Right lobe of liver (tissue), 6 donors: ENCODE measurements at regions not wholly inside any gene's neighbourhood (a gene's known extent, or its start where the extent isn't known, plus 50 kb on each side); places are given as distances from the start of the nearest gene placed in this dataset.

Experiments
- ATAC-seq, 4 donors: fragments of 200-7000 bp; cut with Tn5 transposase; one replicate each; pipeline ENCODE4 v1.9.1; 2020; ENCODE audit warnings: mild to moderate bottlenecking in 4 of 4, moderate library complexity in 4 of 4
- DNase-seq, 3 donors: peaks; one replicate each; pipeline ENCODE4 v3.0.0-alpha.2; 2020
- H3K27ac ChIP-seq, 3 donors: fragments of 200-600 bp; one replicate each; pipeline ENCODE4 v1.8.0; 2022
- H3K27me3 ChIP-seq, 2 donors: fragments of 200-600 bp; one replicate each; pipeline ENCODE4 v1.8.0; 2022
- H3K36me3 ChIP-seq, 4 donors: fragments of 200-600 bp; sonication (generic) in 1 of 4; one replicate each; pipeline versions ENCODE4 v1.5.1 to v1.8.0; 2017 to 2022; ENCODE audit warnings: control low read depth in 1 of 4
- H3K4me1 ChIP-seq, 4 donors: fragments of 200-600 bp; sonication (generic) in 1 of 4; one replicate each; pipeline versions ENCODE4 v1.5.1 to v1.8.0; 2017 to 2022; ENCODE audit warnings: control low read depth in 1 of 4
- H3K4me3 ChIP-seq, 3 donors: fragments of 200-600 bp; one replicate each; pipeline ENCODE4 v1.8.0; 2022
- H3K9me3 ChIP-seq, 4 donors: fragments of 200-600 bp; sonication (generic) in 1 of 4; one replicate each; pipeline versions ENCODE4 v1.5.1 to v1.8.0; 2017 to 2022; ENCODE audit warnings: control low read depth in 1 of 4
- CTCF ChIP-seq, 4 donors: fragments of 200-600 bp in 3 of 4; fragments of 450-650 bp in 1 of 4; IDR thresholded peaks; one replicate each; pipeline versions ENCODE4 v1.5.1 to v1.8.0; 2016 to 2022; ENCODE audit warnings: antibody characterized with exemption in 4 of 4, mild to moderate bottlenecking in 2 of 4
- POLR2A ChIP-seq: fragments of 450-650 bp; IDR thresholded peaks from one replicate; pipeline ENCODE4 v1.6.1; 2017; ENCODE audit warnings: antibody characterized with exemption, mild to moderate bottlenecking
- WGBS: methylation state at CpG from one replicate; pipeline ENCODE4 v1.1.6; 2018; ENCODE audit warnings: low coverage, low lambda C conversion rate; ENCODE audit not compliant: insufficient coverage; ENCODE audit errors: missing lambda C conversion rate; 5-methylcytosine and 5-hydroxymethylcytosine counted together
- intact Hi-C, 2 donors: fragments of 100-400 bp; cut with DNase I; formaldehyde crosslinking; loops; one replicate each; pipeline versions ENCODE4 v1.11.2 to v1.14.1; 2022
- donor health status: DM: no; HTN: yes; CAD: no.
- donor health status: DM: no; HTN: no; CAD: no.
- donor health status: DM: no; HTN: no; CAD: no.
- donor health status: DM: no; HTN: yes; CAD: no.
- donor health status: DM: no; HTN: yes; CAD: no.

DNA sequence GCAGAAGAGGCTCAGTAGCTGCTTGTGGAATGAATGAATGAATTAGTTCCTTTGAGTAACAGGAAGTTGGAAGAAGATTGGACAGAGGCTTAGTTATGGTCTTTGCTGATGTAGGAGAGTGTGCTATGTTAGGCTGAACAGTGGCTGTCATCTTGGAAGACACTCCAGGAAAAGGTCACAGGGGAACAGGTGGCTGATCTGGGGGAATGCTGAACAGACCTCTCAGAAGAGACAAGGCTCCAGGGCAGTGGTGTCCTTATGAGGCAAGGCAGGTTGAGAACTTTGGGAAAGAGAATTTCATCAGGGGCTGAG, 62.3 kb downstream of the UTRN start:
- TF ChIP-seq POLR2A (no peak), CTCF (IDR thresholded peaks at IDR 0.05) (no peak)
- intact Hi-C loops, result no loop called here
- H3K4me1 ChIP-seq, result peaks cover 0 to 36% (median 0%) of the 10 kb centered on the region in 4 donors
- H3K9me3 ChIP-seq, result no peaks in the 10 kb centered on the region
- no peaks in the 10 kb centered on the region for H3K27me3 ChIP-seq
- no peak overlapping the region for H3K4me3 ChIP-seq
- ATAC-seq (no peak), DNase-seq (no peak)
- no peaks in the 10 kb centered on the region for H3K36me3 ChIP-seq
- no peak overlapping the region for H3K27ac ChIP-seq

DNA sequence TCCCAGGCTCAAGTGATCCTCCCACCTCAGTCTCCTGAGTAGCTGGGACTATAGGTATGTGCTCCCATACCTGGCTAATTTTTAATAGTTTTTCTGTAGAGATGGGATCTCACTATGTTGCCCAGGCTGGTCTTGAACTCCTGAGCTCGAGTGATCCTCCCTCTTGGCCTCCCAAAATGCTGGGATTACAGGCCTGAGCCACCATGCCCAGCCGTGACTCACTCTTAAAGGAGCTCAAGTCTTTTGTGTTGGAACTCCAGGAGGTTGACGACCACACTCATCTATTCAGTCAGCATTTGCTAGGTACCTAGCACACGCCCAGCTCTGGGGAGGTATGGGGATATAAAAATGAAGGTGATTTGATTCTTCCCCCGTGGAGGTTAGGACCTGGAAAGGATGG, 62.8 kb downstream of the UTRN start:
- WGBS, result 81% methylated on average over 3 of the region's 5 CpGs
- no peaks in the 10 kb centered on the region for H3K36me3 ChIP-seq
- ATAC-seq (no peak), DNase-seq (no peak)
- no peak overlapping the region for H3K4me3 ChIP-seq
- TF ChIP-seq CTCF (IDR thresholded peaks at IDR 0.05), result no peak
- TF ChIP-seq POLR2A, result no peak
- intact Hi-C loops, result no loop called here
- H3K9me3 ChIP-seq, result no peaks in the 10 kb centered on the region
- H3K27me3 ChIP-seq, result no peaks in the 10 kb centered on the region
- H3K4me1 ChIP-seq, result peaks cover 0 to 31% (median 0%) of the 10 kb centered on the region in 4 donors
- no peak overlapping the region for H3K27ac ChIP-seq

GRCh38 chr6:144349690-144350527, 64.8 kb downstream of the UTRN start:
- no peak overlapping the region for H3K4me3 ChIP-seq
- H3K27ac ChIP-seq, result peak overlapping the region in 2 of 3 donors; percentile 51 to 58
- ATAC-seq (peak; percentile 81 to 88 (median 86)), DNase-seq (no peak)
- H3K9me3 ChIP-seq, result no peaks in the 10 kb centered on the region
- no peaks in the 10 kb centered on the region for H3K36me3 ChIP-seq
- TF ChIP-seq POLR2A (no peak), CTCF (IDR thresholded peaks at IDR 0.05) (no peak)
- H3K4me1 ChIP-seq, result peaks cover 0 to 21% (median 0%) of the 10 kb centered on the region in 4 donors
- intact Hi-C loops, result no loop called here
- H3K27me3 ChIP-seq, result no peaks in the 10 kb centered on the region
- WGBS, result 10% methylated on average over 8 of the region's 8 CpGs

- Histone ChIP-seq H3K4me1 (peaks cover 0 to 21% (median 0%) of the 10 kb centered on the region in 4 donors), H3K4me3 (no peak overlapping the region), H3K9me3 (no peaks in the 10 kb centered on the region), H3K27me3 (no peaks in the 10 kb centered on the region), H3K36me3 (no peaks in the 10 kb centered on the region), H3K27ac (peak overlapping the region in 2 of 3 donors; percentile 51 to 58)
- WGBS, result 50% methylated on average over 2 of the region's 2 CpGs
- TF ChIP-seq CTCF (IDR thresholded peaks at IDR 0.05) (no peak), POLR2A (no peak)
- DNase-seq, result no peak
- intact Hi-C loops, result no loop called here
- no peak for ATAC-seq
These were observed 65.4 kb downstream of the UTRN start for GRCh38 chr6:144350528-144350880.
